ENCODE measurements at regions not wholly inside any gene's neighbourhood (a gene's known extent, or its start where the extent isn't known, plus 50 kb on each side); places are given as distances from the start of the nearest gene placed in this dataset.
"Not testable (repeated sequence)": the region's sequence is repeated elsewhere in the genome, so short reads cannot be mapped to it uniquely, and the experiment has no call there.

- no peaks in the 10 kb centered on the region for H3K4me1 Mint-ChIP-seq (ENCODE audit: unreplicated experiment)
- H3K27me3 Mint-ChIP-seq (ENCODE audit: unreplicated experiment) = no peaks in the 10 kb centered on the region
- H3K36me3 Mint-ChIP-seq (ENCODE audit: unreplicated experiment) = no peaks in the 10 kb centered on the region
- H3K4me3 Mint-ChIP-seq (ENCODE audit: unreplicated experiment) = no peak overlapping the region
- no peaks in the 10 kb centered on the region for H3K9me3 Mint-ChIP-seq (ENCODE audit: unreplicated experiment)
- no peak for DNase-seq (ENCODE audit: extremely low spot score, unreplicated experiment)
- H3K27ac Mint-ChIP-seq (ENCODE audit: unreplicated experiment) = no peak overlapping the region
- no peak for TF ChIP-seq CTCF (IDR thresholded peaks at IDR 0.05)
These were observed 351.2 kb upstream of the PCDH10 start for GRCh38 chr4:132797856-132798255.

GRCh38 chr4:132809298-132810032 lies 339.6 kb upstream of the PCDH10 start:
- no peak for TF ChIP-seq CTCF (IDR thresholded peaks at IDR 0.05)
- Mint-ChIP-seq H3K4me1 (ENCODE audit: unreplicated experiment) (no peaks in the 10 kb centered on the region), H3K4me3 (ENCODE audit: unreplicated experiment) (no peak overlapping the region), H3K27me3 (ENCODE audit: unreplicated experiment) (peaks cover 3% of the 10 kb centered on the region), H3K27ac (ENCODE audit: unreplicated experiment) (no peak overlapping the region), H3K9me3 (ENCODE audit: unreplicated experiment) (no peaks in the 10 kb centered on the region), H3K36me3 (ENCODE audit: unreplicated experiment) (no peaks in the 10 kb centered on the region)
- DNase-seq (ENCODE audit: extremely low spot score, unreplicated experiment) = no peak

DNA sequence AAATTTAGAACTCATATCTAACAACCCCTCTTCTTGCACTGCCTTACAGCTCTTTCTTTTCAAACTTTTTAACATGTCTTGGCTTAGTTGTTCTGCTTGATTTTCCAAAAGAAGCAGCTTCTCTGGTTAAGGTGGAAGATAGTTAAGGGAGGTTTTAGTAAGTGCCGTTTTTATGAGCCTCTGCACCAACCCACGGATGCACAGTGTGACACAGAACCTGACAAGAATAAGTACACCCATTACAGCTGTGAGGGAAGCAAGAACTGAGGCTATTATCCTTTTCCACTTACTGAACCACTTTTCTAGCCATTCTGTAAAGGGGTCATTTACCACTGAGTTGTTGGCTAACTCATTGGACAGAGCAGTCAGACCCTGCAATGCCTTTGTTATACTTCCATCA lies 336.0 kb upstream of the PCDH10 start:
- not testable (repeated sequence) for H3K27ac Mint-ChIP-seq (ENCODE audit: unreplicated experiment); DNase-seq (ENCODE audit: extremely low spot score, unreplicated experiment); H3K36me3 Mint-ChIP-seq (ENCODE audit: unreplicated experiment); H3K27me3 Mint-ChIP-seq (ENCODE audit: unreplicated experiment); H3K4me3 Mint-ChIP-seq (ENCODE audit: unreplicated experiment); H3K4me1 Mint-ChIP-seq (ENCODE audit: unreplicated experiment); H3K9me3 Mint-ChIP-seq (ENCODE audit: unreplicated experiment)

DNA sequence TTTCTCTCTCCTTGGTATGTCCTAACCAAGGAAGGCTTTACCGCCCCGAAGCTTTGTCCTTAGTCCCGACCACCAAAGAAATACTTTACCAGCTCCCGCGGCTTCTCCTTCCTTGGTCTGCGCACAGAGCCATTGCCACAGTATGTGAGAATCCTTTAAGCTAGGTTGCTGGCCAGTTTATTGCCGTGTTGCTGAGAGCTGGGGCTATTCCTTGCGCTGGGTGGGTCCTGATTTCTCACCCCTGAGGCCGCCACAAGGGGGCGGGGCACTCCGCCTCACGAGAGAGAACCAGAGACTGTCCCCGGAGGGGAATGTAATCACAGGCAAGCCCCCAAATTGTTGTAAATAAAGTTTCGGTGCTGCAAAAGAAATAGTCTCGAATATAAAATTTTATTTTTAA lies 331.0 kb upstream of the PCDH10 start:
- TF ChIP-seq CTCF (IDR thresholded peaks at IDR 0.05) = no peak
- Mint-ChIP-seq H3K36me3 (ENCODE audit: unreplicated experiment) (no peaks in the 10 kb centered on the region), H3K27ac (ENCODE audit: unreplicated experiment) (no peak overlapping the region), H3K27me3 (ENCODE audit: unreplicated experiment) (no peaks in the 10 kb centered on the region), H3K9me3 (ENCODE audit: unreplicated experiment) (no peaks in the 10 kb centered on the region), H3K4me1 (ENCODE audit: unreplicated experiment) (no peaks in the 10 kb centered on the region), H3K4me3 (ENCODE audit: unreplicated experiment) (no peak overlapping the region)
- no peak for DNase-seq (ENCODE audit: extremely low spot score, unreplicated experiment)

- TF ChIP-seq CTCF (IDR thresholded peaks at IDR 0.05) = no peak
- Mint-ChIP-seq H3K4me3 (ENCODE audit: unreplicated experiment) (no peak overlapping the region), H3K9me3 (ENCODE audit: unreplicated experiment) (no peaks in the 10 kb centered on the region), H3K27me3 (ENCODE audit: unreplicated experiment) (no peaks in the 10 kb centered on the region), H3K27ac (ENCODE audit: unreplicated experiment) (no peak overlapping the region), H3K36me3 (ENCODE audit: unreplicated experiment) (no peaks in the 10 kb centered on the region), H3K4me1 (ENCODE audit: unreplicated experiment) (no peaks in the 10 kb centered on the region)
- no peak for DNase-seq (ENCODE audit: extremely low spot score, unreplicated experiment)
These were observed 325.7 kb upstream of the PCDH10 start for GRCh38 chr4:132823419-132823818.

Measured in osteocyte (in vitro differentiated cells).